ENCODE measurements at regions not wholly inside any gene's neighbourhood (a gene's known extent, or its start where the extent isn't known, plus 50 kb on each side); places are given as distances from the start of the nearest gene placed in this dataset.

DNA sequence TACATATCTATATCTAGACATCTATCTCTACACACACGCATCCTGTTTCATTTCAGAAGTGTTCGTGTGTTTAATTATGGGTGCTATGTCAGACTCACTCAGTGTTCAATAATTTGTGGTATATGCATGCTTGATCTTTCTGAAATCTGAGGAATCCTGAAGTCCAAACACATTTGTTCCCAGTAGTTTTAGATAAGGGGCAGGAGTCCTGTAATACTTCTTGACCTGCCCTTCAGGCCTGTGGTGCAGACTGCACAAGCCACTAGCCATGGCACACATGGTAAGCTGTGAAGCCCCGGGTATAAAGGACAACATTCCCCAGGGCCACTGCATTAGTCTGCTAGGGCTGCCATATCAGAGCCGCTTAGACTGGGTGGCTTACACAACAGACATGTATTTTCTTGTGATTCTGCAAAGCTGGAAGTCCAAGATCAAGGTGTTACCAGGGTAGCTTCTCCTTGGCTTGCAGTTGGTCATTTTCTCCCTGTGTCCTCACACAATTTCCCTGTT is 267.2 kb downstream of the RHOU start:
- WGBS, 2 donors, result 88 to 89% methylated on average over 4 of the region's 4 CpGs
- DNase-seq (ENCODE audit: low spot score in 2 of 2), result peak in 1 of 2 donors; percentile 32
- intact Hi-C loops (cut with DNase I; ENCODE audit: low total_unique reads), result no loop called here
- TF ChIP-seq, protein P1, sequence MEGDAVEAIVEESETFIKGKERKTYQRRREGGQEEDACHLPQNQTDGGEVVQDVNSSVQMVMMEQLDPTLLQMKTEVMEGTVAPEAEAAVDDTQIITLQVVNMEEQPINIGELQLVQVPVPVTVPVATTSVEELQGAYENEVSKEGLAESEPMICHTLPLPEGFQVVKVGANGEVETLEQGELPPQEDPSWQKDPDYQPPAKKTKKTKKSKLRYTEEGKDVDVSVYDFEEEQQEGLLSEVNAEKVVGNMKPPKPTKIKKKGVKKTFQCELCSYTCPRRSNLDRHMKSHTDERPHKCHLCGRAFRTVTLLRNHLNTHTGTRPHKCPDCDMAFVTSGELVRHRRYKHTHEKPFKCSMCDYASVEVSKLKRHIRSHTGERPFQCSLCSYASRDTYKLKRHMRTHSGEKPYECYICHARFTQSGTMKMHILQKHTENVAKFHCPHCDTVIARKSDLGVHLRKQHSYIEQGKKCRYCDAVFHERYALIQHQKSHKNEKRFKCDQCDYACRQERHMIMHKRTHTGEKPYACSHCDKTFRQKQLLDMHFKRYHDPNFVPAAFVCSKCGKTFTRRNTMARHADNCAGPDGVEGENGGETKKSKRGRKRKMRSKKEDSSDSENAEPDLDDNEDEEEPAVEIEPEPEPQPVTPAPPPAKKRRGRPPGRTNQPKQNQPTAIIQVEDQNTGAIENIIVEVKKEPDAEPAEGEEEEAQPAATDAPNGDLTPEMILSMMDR (IDR thresholded peaks at IDR 0.05), result no peak
- no peak for TF ChIP-seq POLR2A (IDR thresholded peaks at IDR 0.05)
- no peak overlapping the region for H3K4me3 ChIP-seq (ENCODE audit: low read depth, poor library complexity, severe bottlenecking)

GRCh38 chr1:229003233-229004031 is 267.5 kb upstream of the RAB4A start:
- intact Hi-C loops (cut with DNase I; ENCODE audit: low total_unique reads), result no loop called here
- no peak overlapping the region for H3K4me3 ChIP-seq (ENCODE audit: low read depth, poor library complexity, severe bottlenecking)
- 78% methylated on average over 16 to 17 of the region's 17 CpGs for WGBS, 2 donors
- TF ChIP-seq POLR2A (IDR thresholded peaks at IDR 0.05), result no peak
- TF ChIP-seq, protein P1 (IDR thresholded peaks at IDR 0.05), result no peak
- peak in 1 of 2 donors; percentile 81 for DNase-seq (ENCODE audit: low spot score in 2 of 2)

DNA sequence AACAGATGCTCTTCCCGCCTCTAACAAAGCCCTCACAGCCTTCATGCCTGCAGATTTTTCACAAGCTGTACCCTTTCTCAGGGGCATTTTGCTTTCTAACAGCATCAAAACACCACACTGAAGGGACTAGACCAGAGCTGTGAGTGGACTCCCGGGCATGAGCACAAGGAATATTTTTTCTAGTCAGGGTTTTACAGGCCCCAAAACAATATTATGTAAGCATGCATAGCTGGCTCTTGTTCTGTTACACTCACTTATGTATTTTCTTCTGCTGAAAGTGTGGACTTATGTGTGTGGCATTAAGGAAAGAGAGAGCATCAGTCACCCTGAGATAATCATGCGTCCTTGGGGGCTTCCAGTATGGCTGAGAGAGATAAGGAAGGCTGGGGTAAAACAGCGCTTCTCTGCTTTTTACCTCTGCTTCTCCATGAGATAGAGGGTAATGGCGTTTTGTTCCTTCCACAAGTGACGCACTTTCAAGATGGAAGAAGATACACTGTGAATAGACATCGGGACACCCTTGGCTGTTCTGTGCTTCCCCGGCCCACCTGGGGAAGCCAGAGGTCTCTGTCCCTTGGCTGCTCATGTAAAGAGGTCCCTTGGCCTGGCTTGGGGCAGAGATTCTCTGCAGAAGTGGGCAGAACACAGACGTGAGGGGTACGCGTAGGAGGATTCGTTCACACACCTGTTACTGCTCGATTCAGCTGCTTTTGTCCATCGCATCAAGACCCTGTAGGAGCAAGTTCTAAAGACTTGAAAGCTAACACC is 266.7 kb upstream of the RAB4A start:
- intact Hi-C loops (cut with DNase I; ENCODE audit: low total_unique reads), result no loop called here
- no peak overlapping the region for H3K4me3 ChIP-seq (ENCODE audit: low read depth, poor library complexity, severe bottlenecking)
- peak in 1 of 2 donors; percentile 62 for DNase-seq (ENCODE audit: low spot score in 2 of 2)
- WGBS, 2 donors, result 92 to 95% methylated on average over 14 of the region's 14 CpGs
- TF ChIP-seq, protein P1 (IDR thresholded peaks at IDR 0.05), result no peak
- no peak for TF ChIP-seq POLR2A (IDR thresholded peaks at IDR 0.05)

- H3K4me3 ChIP-seq (ENCODE audit: low read depth, poor library complexity, severe bottlenecking), result no peak overlapping the region
- intact Hi-C loops (cut with DNase I; ENCODE audit: low total_unique reads), result no loop called here
- no peak for DNase-seq (ENCODE audit: low spot score in 2 of 2)
- WGBS, 2 donors, result 97% methylated on average over 3 of the region's 3 CpGs
- TF ChIP-seq POLR2A (IDR thresholded peaks at IDR 0.05), result no peak
- TF ChIP-seq, protein P1 (IDR thresholded peaks at IDR 0.05), result no peak
These were observed 265.8 kb upstream of the RAB4A start for GRCh38 chr1:229005097-229005496.

- H3K4me3 ChIP-seq (ENCODE audit: low read depth, poor library complexity, severe bottlenecking), result no peak overlapping the region
- TF ChIP-seq, protein P1 (IDR thresholded peaks at IDR 0.05), result no peak
- no peak for TF ChIP-seq POLR2A (IDR thresholded peaks at IDR 0.05)
- intact Hi-C loops (cut with DNase I; ENCODE audit: low total_unique reads), result no loop called here
- peak in 1 of 2 donors; percentile 61 for DNase-seq (ENCODE audit: low spot score in 2 of 2)
- WGBS, 2 donors, result 87 to 91% methylated on average over 7 of the region's 7 CpGs
These were observed 265.4 kb upstream of the RAB4A start for GRCh38 chr1:229005556-229005955.
